Activated CD4-positive, alpha-beta T cell treated with anti-CD3 and anti-CD28 coated beads, Interleukin-2, amount 50 U/mL, for 1 hour (primary cell): ENCODE measurements at regions not wholly inside any gene's neighbourhood (a gene's known extent, or its start where the extent isn't known, plus 50 kb on each side); places are given as distances from the start of the nearest gene placed in this dataset.
"Not testable (repeated sequence)": the region's sequence is repeated elsewhere in the genome, so short reads cannot be mapped to it uniquely, and the experiment has no call there.

Experiments
- DNase-seq: peaks from one replicate; pipeline ENCODE4 v3.0.0-alpha.2; 2020

GRCh38 chr16:86718118-86718517 is 139.8 kb downstream of the FOXL1 start:
- no peak for DNase-seq

DNA sequence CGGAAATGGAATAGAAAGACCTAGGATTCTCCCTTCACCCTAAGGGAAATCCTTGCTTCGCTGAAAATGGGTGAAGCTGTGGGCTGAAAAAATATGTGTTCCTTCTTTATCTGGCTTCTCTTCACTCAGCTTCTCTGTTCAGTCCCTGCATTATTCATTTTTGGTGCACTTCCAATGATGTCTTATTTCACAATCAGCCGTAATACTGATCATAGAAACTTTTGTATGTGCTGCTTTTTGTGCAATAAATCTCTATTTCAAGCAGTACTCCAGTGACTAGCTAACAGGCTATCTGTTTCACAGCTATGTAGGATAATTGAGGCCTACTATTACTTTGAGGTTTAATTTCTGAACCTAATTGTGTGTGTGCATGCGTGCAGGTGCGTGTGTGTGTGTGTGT is 144.6 kb downstream of the FOXL1 start:
- DNase-seq, result no peak

GRCh38 chr16:86723689-86724088 is 145.3 kb downstream of the FOXL1 start:
- DNase-seq, result no peak

DNA sequence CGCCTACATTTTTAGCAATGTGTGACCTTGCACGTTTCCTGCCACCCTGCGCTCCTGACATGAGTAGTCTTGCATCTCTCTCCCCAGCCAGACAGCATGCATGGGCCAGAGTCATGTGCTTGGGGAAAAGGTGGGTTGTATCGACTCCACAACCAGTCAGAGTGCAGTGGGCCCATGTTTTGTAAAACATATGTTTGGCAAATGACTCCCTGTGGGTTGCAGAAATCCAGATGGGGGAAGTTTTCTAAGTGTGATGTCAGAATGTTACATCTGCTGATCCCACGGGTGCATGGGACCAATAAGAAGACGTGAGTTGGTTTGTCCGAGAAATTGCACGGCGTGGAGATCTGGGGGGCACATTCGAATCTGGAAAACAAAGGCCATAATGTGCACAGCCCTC is 147.1 kb downstream of the FOXL1 start:
- DNase-seq, result no peak

DNA sequence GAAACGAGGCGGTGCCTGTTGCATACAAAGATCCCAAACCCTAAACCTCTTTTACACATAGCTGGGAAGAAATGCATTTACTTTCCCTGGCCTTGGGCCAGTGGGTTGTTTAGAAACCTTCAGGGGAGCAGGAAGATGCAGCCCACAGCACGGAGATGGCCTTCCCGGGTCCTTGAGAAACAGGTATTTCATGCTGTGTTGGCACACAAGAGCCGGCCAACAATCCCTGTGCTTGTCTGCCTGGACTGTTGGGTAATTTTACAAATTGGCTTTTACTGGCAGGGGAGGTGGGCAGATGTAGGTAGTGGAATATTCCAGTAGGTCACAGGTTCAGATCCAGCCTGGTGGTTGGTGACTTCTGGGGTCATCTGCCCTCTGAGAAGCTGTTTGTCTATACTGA is 148.0 kb downstream of the FOXL1 start:
- DNase-seq, result no peak

DNA sequence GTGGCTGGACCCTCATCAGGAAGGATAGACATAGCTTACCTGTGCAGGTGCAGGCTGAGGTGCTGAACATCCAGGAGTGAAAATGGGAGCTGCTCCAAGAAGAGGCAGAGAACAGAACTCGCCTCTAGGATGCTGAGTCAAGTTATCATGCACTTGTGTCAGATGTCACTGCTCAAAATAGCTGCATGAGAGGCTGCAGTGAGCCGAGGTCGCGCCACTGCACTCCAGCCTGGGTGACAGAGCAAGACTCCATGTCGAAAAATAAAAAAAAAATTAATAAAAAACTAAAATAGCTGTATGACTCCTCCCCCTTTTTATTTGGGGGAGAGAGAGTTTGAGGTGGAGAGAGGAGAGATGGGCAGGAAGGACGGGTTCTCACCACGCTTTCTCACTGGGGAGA is 148.8 kb downstream of the FOXL1 start:
- no peak for DNase-seq

- DNase-seq, result no peak
Measured at GRCh38 chr16:86727632-86728031, 149.3 kb downstream of the FOXL1 start.

DNA sequence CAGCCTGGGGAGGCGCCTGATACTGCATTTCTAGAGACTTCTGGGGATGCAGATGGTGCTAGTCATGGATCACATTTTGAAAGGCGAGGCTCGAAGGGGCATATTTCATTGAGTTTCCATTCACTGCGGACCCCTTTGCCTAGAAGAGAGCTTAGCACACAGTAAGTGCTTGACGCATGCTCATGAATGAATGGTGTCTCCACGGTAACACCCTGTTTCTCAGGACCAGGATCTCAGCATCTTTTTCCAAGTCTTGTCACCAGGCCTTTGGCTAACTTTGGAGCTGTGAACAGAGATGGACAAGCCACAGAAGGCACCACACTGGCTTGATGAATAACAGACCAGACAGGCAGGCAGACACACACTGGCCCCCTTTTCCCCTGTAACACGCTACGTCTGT is 151.3 kb downstream of the FOXL1 start:
- DNase-seq, result no peak

DNA sequence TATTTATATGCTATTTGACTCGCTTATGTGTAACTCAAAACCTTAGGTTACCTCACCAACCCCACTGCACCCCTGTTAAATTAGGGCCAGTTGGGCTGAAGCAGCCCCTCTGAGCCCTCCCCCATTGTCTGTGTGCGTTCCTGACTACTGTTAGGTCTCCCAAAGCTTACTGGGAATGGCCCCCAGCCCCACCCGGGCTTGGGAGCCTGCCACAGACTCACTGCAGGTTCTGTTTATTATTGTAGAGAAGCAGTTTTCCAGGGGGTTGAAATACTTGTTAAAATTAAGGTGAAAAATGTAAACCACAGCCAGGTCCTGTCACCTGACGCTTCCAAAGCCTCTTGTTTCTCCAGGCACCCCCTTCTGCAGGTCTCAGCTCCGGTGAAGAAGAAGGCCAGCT is 151.7 kb downstream of the FOXL1 start:
- no peak for DNase-seq

- no peak for DNase-seq
Measured at GRCh38 chr16:86730597-86730996, 152.2 kb downstream of the FOXL1 start.

DNA sequence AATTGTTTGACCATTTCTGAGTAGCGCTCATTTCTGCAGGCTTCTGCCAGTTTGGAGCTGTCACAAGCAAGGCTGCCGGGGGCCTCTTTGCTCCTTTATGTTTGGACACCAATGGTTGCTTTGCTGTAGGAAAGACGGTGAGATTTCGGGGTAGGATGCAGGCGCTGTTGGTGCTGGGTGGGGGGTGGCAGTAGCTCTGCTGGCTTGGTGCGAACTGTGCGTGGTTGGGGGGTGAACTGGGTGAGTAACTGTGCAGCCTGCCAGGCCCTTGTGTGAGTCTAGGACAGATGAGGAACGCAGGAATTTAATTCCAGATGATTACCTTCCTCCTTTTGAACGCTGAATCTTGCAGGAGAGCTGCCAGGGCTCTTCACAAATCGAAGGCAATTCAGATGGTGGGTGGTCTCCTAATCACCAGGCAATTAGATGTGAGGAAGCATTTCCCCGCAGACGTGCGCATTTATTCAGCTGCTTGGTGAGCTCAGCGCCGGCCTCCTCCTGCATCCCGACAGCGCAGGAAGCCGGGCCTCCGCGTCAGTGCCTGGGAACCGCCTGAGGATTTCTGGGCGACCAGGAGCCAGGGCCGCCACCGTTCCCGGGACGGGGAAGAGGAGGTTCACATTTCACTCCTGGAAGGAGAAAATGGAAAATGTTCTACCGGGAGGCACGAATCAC is 154.4 kb downstream of the FOXL1 start:
- DNase-seq, result no peak

DNA sequence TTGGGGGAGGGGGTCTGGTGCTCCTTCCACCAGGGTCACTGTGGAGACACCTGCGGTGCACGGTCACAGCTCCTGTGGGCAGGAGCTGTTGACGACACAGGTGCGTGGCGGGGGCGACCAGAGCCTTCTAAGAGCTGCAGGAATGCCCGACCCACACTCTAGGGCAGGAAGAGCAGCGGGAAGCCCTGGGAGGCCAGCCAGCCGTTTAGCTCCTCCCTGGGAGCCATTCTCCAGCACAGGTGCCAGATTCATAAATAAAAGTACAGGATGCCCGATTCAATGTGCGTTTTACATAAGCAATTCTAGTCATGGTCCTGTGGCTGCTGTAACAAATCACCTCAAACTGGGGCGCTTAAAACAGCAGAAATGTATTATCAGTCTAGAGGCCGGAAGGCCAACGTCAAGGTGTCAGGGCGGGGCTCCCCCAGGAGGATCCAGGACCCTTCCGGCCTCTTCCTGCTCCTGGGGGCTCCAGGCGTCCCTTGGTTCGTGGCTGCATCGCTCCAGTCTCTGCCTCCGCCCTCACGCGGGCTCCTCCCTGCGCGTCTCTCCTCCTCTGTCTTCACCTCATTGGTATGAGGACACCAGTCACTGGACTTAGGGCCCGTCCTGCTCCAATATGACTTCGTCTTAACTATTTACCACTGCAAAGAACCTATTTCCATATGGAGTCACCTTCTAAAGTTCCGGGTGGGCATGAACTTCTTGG is 155.4 kb downstream of the FOXL1 start:
- no peak for DNase-seq

- no peak for DNase-seq
Measured at GRCh38 chr16:86734543-86735460, 156.5 kb downstream of the FOXL1 start.

DNA sequence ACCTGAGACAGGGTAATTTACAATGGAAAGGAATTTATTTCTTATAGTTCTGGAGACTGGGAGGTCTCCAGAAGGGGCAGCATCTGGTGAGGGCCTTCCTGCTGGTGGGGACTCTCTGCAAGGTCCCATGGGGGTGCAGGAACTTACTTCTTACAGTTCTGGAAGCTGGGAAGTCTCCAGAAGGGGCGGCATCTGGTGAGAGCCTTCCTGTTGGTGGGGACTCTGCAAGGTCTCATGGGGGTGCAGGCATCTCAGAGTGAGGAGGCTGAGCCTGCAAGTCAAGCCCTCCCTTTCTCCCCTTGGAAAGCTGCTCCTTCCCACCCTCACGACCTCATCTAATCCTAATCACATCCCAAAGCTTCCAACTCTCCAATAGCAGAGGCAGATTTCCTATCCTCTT is 157.4 kb downstream of the FOXL1 start:
- no peak for DNase-seq

- no peak for DNase-seq
Measured at GRCh38 chr16:86736502-86736901, 158.2 kb downstream of the FOXL1 start.

DNA sequence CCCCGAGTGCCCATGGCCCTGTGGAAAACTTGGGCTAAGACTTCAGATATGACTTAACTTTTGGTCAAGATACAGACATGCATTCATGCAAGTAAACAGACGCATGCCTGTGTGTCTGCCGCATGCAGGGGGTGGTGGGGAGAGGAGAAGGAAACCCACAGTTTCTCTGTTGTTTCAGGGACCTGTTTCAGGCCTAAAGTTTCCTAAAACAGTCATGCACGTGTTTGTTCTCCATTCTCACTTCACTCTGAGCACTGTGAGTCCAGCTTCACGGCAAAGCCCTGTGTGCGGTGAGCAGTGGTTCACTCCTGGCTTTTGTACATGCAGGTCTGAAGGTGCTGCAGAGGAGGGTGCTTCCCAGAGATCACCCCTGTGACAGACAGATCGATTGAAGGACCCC is 158.7 kb downstream of the FOXL1 start:
- no peak for DNase-seq

DNA sequence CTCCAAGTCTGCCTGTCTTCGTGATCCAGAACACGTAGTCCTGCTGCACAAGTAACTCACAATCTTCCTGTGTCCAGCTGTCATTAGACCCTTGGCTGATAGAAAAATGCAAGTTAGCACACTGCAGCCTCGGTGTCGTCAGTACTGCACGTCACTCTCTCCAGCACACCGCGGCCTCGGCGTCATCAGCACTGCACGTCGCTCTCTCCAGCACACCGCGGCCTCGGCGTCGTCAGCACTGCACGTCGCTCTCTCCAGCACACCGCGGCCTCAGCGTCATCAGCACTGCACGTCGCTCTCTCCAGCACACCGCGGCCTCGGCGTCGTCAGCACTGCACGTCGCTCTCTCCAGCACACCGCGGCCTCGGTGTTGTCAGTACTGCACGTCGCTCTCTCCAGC is 160.0 kb downstream of the FOXL1 start:
- not testable (repeated sequence) for DNase-seq

DNA sequence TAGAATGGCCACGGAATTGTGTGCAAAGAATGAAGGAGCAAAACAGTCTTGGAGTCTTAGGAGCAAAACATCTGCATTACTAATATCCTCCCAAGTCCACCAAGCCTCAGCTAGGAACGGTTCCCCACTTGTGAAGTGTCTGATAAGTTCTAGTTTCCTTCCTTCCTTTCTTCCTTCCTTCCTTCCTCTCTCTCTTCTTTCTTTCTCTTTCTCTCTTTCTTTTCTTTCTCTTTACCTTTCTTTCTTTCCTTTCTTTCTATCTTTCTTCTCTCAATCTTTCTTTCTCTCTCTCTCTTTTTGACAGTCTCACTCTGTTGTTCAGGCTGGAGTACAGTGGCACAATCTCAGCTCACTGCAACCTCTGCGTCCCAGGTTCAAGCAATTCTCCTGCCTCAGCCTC is 160.8 kb downstream of the FOXL1 start:
- no peak for DNase-seq

- DNase-seq, result no peak
Measured at GRCh38 chr16:86739808-86740207, 161.5 kb downstream of the FOXL1 start.

- no peak for DNase-seq
Measured at GRCh38 chr16:86740298-86740697, 161.9 kb downstream of the FOXL1 start.

GRCh38 chr16:86740906-86741799 is 162.8 kb downstream of the FOXL1 start:
- no peak for DNase-seq

GRCh38 chr16:86747761-86748160 is 169.4 kb downstream of the FOXL1 start:
- no peak for DNase-seq

GRCh38 chr16:86748652-86749051 is 170.3 kb downstream of the FOXL1 start:
- no peak for DNase-seq
